Amygdala (tissue), 56 donors: ENCODE measurements at regions not wholly inside any gene's neighbourhood (a gene's known extent, or its start where the extent isn't known, plus 50 kb on each side); places are given as distances from the start of the nearest gene placed in this dataset.

Source experiments
- DNase-seq, 56 donors: peaks; one replicate each; lab custom pipeline; 2025; lab: John Stamatoyannopoulos, UW

DNA sequence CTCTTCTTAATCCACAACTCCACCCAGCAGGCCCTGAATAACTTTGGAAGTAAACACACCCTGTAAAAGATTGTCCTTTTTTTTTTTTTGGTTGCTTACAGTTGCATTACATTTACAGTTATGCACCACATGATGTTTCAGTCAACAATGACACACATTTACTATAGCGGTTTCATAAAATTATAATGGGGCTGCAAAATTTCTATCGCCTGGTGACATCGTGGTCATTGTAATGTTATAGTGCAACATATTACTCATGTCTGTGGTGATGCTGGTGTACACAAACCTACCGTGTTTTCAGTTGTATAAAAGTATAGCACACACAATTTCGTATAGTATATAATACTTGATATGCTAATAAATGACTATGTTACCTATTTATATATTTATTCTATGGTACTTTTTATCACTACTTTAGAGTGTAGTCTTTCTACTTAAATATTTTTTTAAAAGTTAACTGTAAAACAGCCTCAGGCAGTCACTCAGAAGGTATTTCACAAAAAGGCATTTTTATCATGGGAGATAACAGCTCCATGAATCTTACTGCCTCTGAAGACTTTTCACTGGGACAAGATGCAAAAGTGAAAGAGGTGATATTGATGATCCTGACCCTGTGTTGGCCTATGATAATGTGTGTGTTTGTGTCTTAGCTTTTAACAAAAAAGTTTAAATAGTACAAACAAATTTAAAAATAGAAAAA is 695.4 kb upstream of the CDH18 start:
- no peak for DNase-seq

DNA sequence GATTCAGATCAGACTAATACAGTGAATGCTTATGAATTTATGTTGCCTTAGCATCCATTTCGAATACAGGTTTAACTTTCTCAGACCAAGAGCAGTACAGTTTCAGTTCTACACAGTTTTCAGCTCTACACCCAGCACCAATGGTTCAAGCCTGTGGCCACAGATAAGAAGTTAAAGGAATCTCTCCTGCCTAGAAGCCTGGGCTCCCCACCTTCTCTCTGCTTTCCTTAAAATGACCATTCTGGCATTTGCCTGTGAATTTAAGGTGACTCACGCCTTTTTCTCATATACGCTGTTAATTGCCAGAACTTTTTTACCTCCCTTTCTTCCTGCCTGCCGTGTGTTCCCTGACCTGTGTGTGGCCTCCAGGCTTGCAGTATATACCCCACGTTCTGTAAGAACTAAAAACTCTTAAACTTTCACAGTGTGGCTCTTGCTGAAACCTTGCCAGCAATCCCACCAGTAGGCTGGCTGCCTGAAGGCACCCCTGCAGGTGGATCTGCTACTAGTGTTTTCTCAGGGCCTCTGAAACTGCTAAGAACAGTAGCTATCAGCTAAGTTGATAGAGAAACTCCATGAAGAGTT is 692.8 kb upstream of the CDH18 start:
- DNase-seq = no peak

DNA sequence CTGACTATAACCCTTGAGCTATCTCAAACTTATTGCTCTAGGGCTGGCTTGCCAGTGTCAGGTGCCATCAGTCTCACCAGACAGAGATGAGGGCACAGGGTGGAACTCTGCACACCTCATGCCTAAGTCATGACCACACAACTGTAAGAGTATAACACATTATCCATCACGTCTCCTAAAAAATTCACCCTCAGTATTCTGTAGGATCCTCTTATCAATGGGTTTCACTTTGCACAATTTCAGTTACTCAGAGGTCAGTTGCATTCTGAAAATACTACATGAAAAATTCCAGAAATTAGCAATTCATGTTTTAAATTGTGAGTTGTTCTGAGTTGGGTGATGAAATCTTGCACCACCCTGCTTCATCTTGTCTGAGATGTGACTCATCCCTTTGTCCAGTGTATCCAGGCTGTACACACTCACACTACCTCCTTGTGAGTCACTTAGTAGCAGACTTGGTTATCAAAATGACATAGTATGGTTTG is 690.9 kb upstream of the CDH18 start:
- DNase-seq = no peak

DNA sequence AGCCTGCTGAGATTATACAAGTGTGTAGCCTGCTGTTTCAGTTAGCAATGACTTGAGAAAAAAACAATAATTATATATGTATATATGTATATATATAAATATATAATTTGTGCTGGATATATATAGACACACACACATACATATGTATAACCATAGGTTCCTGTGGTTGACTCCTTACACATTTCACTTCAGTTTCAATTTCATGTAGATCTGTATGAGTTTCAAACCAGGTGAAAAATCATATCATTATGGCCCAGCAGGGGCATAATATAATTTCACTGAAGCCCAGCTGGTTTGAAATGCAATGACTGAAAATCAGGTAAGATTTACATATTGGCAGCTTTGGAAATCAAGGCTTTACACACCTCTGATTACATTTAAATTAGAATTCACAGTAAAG is 690.4 kb upstream of the CDH18 start:
- DNase-seq = no peak

DNA sequence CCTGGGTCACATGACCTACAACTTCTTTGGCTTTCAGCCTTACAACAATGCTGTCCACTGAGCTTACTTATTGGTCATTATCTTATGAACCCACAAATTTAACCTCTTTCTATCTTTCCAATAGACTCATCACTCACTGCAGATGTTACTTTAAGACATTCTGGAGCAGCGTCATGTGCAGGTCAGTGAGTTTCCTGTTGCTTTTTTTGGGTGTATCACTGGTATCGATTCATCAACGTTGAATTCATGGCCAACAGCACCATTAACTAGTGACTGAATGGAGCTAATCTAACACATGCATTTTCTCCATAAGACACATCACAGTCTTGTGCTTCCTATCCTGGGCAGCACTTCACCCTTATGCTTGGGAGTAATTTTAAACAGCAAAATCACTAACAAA is 672.6 kb upstream of the CDH18 start:
- DNase-seq = no peak

DNA sequence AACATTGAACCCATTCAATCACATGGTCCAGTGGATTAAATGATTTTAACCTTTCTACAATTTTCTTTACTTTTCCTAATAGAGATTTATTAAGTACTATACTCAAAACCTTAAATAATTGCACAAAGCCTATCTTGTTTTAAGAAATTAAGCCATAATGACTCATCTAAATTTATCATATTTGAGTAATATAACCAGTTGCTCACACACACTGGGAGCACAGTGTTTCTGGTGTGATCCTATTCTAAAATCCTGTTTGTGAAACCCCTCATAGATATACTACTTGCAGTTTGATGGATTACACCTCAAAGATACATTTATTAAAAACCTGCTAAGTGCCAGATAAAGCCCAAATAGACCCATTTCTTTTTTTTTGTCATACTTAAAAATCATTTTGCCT is 668.3 kb upstream of the CDH18 start:
- DNase-seq = no peak

DNA sequence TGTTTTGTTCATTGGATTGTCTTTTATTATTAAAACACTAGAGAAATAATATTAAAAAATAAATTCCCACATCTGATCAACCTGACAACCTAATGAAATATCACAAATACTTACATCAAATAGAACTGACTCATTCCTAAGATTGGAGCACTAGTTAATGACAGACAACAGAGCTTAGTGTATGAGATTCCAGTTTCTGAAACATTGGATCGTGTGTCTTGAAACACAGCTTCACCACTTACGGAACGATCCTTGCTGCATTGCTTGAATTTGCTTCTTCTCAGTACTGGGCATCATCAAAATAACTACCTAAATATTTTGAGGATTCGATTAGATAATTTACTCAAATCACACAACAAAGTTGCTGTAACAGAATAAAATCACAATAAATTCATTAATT is 667.2 kb upstream of the CDH18 start:
- no peak for DNase-seq

DNA sequence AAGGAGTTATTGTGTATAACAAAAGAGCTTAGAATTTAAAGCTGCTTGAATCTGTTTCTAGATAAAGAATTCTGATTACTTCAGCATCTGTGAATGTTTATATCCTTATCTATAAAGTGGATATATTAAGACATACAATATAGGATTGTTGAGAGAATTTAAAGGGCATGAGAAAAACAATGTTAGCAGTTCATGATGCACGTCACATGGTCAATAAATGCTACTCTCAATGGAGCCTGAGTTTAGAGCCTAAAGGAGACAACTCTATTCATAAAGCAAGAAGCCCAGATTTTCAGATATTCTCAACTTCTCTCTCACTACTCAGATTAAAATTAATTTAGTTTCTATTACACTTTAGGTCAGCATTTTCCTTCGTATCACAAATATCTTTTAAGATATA is 666.7 kb upstream of the CDH18 start:
- no peak for DNase-seq

DNA sequence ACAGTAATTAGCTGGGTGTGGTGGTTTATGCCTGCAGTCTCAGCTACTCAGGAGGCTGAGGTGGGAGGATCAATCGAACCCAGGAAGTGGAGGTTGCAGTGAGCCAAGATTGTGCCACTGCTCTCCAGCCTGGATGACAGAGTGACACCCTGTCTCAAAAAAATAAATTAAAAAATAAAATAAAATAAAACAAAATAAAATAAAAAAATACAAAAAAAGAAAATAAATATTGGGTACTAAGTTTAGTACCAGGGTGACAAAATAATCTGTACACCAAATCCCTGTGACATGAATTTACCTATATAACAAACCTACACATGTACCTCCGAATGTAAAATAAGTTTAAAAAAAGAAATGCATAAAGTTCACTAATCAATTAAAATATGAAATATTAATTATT is 666.0 kb upstream of the CDH18 start:
- DNase-seq = no peak

DNA sequence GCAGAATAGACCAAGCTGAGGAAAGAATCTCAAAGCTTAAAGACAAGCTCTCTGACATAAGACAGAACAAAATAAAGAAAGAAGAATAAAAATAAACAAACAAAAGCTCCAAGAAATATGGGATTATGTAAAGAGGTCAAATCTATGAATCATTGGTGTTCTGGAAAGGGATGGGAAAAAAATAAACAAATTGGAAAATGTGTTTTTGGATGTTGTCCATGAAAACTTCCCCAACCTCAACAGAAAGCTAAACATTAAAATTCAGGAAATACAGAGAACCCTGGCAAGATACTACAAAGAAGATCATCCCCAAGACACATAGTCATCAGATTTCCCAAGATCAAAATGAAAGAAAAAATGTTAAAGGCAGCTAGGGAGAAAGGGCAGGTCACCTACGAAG is 662.0 kb upstream of the CDH18 start:
- DNase-seq = no peak

DNA sequence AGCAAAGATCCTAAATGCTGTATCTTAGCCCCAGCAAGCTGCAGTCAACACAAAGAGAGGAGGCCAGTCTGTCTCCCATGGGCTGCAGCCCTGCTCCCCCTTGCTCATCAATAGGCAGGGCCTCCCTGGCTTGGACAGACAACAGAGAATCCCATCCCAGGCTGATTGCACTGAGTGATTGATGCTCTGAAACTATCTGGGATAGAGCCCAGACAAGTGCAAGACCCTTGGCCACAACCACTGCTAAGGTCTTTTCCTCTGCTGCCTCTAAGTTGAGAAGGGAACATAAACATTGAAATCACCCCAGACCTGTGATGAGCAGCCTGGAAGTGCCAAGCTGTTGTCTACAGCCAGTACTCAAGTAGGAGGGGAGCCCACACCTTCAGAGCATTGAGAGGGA is 661.0 kb upstream of the CDH18 start:
- DNase-seq = no peak

DNA sequence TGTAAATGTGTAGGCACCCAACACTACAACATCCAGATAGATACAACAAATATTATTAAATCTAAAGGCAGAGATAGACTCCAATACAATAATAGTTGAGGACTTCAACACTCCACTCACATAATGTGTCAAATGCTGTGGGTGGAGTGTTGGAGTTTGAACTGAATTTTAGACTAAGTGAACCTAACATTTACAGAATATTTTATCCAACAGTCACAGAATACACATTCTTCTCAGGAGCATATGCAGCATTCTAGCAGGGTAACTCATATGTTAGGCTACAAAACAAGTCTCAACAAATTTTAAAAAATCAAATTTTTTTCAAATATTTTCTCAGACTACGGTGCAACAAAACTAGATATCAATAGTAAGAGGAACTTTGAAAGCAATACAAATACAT is 648.7 kb upstream of the CDH18 start:
- DNase-seq = no peak

DNA sequence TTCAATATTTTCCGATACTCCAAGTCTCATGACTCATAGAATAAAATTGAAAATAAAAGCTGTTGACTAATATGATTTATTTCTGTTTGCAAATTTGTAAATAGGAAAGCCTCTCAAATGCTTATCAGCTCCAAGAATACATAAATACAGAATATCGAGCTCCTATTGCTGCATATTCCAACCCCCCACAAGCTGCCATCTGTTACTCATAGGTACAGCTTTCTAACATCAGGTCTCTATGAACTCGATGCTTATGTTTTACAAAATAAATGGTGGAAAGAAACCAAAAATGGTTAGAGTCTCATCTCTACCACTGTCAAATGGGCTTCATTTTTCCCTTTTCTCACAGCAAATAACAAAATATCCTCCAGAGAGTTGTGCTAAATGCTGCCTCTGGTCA is 631.6 kb upstream of the CDH18 start:
- peak in 1 of 56 donors; percentile 1 for DNase-seq

DNA sequence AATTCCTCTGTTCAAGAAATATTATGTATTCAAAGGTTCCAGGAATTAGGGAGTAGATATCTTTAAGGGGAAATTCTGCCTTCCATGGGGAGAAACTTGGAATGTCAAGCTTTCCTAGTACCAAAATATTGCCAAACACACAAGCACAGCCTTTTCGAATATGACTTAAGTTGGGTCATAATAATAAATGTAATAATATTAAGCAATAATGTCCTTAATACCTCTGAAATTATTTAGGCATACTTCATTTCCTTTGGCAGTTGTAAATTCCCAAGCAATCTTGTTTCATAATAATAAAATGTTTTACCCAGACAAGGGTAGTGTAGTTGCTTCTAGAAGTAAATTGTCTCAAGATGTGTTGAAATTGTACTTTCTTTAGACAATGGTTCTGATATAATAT is 630.3 kb upstream of the CDH18 start:
- no peak for DNase-seq

DNA sequence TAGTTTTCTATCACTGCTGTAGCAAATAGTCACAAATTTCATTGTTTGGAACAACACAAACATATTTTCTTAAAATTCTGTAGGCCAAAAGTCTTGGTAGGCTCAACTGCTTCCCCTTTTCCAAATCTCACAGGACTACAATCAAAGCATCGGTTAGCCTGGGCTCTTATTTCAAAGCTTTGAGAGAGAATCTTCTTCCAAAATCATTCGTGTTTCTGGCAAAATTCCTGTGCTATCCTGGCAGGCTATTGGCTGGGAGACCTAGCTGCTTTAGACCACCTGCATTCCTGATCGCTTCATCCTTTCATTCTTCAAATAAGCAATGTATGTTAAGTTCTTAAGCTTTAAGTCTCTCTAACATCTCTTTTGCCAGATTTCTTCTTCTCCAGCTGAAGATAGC is 629.8 kb upstream of the CDH18 start:
- no peak for DNase-seq

DNA sequence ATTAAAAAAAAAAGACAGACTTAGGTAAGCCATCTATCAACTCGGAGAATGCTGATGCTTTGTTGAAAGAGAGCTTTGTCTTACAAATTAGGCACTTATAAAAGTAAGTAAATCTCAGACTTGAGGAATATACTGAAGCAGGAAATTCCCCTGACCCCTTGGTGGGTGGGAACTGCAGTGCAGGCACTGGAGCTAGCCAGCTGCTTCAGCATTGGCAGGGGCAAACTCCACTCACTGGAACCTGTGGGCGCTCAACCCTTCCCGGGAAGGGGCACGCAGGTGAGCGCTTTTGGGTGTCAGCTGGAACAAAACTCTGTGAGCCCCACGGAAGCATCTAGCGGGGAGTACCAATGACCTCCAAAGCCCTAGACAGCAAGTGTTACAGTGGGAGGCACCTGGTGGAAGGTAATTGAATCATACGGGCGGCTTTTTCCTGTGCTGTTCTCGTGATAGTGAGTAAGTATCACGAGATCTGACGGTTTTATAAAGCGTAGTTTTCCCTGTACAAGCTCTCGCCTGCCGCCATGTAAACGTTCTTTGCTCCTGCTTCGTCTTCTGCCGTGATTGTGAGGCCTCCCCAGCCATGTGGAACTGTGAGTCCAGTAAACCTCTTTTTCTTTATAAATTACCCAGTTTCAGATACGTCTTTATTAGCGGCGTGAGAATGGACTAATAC is 628.0 kb upstream of the CDH18 start:
- no peak for DNase-seq

DNA sequence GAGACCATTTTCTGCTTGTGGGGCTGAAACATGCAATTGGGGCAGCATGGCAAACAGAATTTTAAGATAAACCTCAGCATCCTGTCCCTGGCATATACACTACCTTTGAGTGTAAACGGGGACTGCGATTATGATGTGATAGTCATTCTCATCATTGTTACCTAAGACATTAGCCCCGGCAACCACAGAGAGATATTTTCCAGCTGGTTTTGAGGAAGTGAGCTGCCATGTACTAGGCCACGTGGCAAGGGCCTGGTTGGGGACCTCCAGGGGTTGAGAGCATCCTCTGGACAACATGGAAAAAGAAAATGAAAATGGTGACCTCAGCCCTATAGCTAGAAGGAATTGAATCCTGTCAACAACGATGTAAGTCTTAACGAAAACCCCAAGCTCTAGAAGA is 623.6 kb upstream of the CDH18 start:
- DNase-seq = no peak

DNA sequence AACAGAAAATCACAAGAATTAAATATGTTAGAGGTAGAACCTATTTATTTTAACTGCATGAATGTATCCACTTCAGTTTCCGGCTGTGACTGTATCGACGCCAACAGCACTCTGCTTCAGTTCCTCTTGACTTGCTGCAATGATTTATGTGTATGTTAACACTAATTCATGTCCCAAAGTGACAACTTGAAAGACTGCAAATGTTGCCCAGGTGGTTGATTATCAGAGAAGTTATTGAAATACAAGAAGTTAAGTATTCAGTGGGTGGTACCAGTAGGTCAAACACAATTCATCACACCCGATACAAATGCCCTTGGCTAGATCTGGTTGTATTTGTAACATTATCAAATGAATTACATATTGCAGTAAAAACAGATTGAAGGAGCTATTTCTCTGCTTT is 622.7 kb upstream of the CDH18 start:
- no peak for DNase-seq

DNA sequence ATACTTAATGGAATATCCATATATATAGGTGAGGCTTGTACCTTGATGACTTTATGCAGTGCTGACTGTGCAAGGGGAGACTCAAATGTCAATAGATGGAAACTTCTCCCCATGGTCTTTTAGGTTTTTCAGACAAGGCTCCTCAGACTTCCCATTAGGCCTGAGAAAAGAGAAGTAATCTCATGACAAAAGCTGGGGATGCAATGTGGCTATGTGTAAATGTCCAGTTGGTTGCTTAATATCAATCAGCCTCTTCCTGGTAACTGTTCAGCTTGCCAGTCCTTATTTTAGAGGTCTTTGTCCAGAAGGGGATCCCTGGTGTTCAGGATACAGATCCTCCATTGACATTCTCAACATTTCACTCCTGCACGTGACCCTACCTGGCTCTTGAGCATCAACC is 621.1 kb upstream of the CDH18 start:
- DNase-seq = no peak

DNA sequence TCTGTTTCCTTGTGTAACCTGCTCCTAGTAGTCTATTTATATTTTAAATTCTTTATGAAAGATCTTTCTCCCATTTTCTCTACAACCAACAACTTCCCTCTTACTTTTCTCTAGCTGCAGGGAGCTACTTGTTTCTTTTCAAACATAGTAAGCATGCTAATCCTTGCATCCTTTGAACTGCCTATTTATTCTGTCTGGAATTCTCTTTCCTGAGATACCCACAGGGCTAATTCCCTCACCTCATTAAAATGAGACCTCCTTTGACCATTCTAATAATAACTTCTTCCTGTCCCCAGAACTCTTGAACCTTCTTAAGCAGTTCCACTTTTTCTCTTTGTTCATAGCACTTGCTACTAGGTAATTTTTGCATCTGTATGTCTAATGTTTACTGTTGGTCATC is 620.6 kb upstream of the CDH18 start:
- no peak for DNase-seq

DNA sequence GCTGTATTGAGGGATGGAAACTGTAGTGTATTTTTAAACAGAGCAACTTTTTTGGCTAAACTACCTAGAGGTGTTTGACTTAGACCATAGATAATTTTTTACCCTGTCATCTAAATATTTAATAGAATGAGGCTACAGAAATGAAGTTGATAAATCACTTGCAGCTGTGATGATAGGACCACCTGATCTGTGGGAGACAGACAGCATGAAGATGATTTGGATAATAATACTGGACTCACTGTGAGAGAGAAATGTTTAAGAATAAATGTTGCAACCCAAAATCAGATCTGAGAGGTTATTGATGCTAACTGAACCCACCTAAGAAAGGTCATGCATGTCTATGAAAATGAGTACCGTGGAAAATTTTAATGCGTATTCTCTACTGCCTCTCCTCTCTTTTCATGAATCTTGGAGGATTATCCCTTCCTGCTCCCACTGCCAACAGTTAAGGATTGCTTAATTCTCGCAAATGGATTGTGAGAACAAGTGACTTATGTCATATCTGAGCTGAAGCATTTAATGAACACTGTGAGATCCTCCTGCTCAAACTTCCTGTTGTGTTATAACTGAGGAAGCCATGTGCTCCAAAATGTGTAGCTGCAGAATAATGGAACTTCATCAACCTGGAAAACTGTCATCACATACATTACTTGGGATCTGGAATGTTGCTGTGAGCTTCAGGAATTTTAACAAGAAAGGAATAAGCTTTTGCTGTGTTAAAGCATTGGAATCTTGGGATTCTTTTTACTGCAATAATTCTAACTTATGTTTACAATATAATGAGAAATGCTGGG is 617.9 kb upstream of the CDH18 start:
- no peak for DNase-seq
